ENCODE measurements at regions not wholly inside any gene's neighbourhood (a gene's known extent, or its start where the extent isn't known, plus 50 kb on each side); places are given as distances from the start of the nearest gene placed in this dataset.

- intact Hi-C loops (cut with micrococcal nuclease; ENCODE audit: unreplicated experiment), result no loop called here
- H3K27ac ChIP-seq (ENCODE audit: low read length), result no peak overlapping the region
- no peaks in the 10 kb centered on the region for H3K4me1 ChIP-seq (ENCODE audit: control insufficient read depth, insufficient read depth, low read length)
- no TSS peak for BruUV-seq (replicated peaks)
- no peaks in the 10 kb centered on the region for H3K36me3 ChIP-seq (ENCODE audit: control insufficient read depth, insufficient read depth, low read length)
- H3K9me3 ChIP-seq (ENCODE audit: control insufficient read depth, insufficient read depth, low read depth, low read length), result no peaks in the 10 kb centered on the region
- TF ChIP-seq SIN3A (IDR thresholded peaks at IDR 0.05; ENCODE audit: borderline replicate concordance, insufficient read depth, low read depth, low read length), result no peak
- CTCF ChIA-PET, result no interaction called here
- POLR2A ChIA-PET, result no interaction called here
- in situ Hi-C loops (cut with HindIII; ENCODE audit: low pct_unique_long_range_greater_than_20kb, low sequenced_read_pairs), result no loop called here
- DNase-seq (ENCODE audit: low read depth, low spot score), result no peak
- H3K27me3 ChIP-seq (ENCODE audit: control insufficient read depth, insufficient read depth, low read length), result no peaks in the 10 kb centered on the region
- H3K4me3 ChIP-seq (ENCODE audit: low read depth in 2 of 2, low read length in 2 of 2), result no peak overlapping the region
- ATAC-seq, result no peak
Observed at GRCh38 chr3:20853890-20854289, 667.9 kb upstream of the SGO1 start.

GRCh38 chr3:20852712-20853111, 666.7 kb upstream of the SGO1 start:
- Histone ChIP-seq H3K36me3 (ENCODE audit: control insufficient read depth, insufficient read depth, low read length) (no peaks in the 10 kb centered on the region), H3K4me3 (ENCODE audit: low read depth in 2 of 2, low read length in 2 of 2) (no peak overlapping the region), H3K27ac (ENCODE audit: low read length) (no peak overlapping the region), H3K27me3 (ENCODE audit: control insufficient read depth, insufficient read depth, low read length) (no peaks in the 10 kb centered on the region), H3K4me1 (ENCODE audit: control insufficient read depth, insufficient read depth, low read length) (no peaks in the 10 kb centered on the region), H3K9me3 (ENCODE audit: control insufficient read depth, insufficient read depth, low read depth, low read length) (no peaks in the 10 kb centered on the region)
- CTCF ChIA-PET, result no interaction called here
- intact Hi-C loops (cut with micrococcal nuclease; ENCODE audit: unreplicated experiment) (no loop called here), in situ Hi-C loops (cut with HindIII; ENCODE audit: low pct_unique_long_range_greater_than_20kb, low sequenced_read_pairs) (no loop called here)
- BruUV-seq (replicated peaks), result no TSS peak
- DNase-seq (ENCODE audit: low read depth, low spot score), result no peak
- no peak for TF ChIP-seq REST (IDR thresholded peaks at IDR 0.05; ENCODE audit: insufficient read depth in 1 of 2, low read depth in 2 of 2, low read length in 1 of 2)
- TF ChIP-seq CTCF (IDR thresholded peaks at IDR 0.05), result no peak
- TF ChIP-seq POLR2AphosphoS5 (IDR thresholded peaks at IDR 0.05; ENCODE audit: low read depth, low read length), result no peak
- TF ChIP-seq TCF7L2 (IDR thresholded peaks at IDR 0.05; ENCODE audit: low read depth, low read length), result no peak
- TF ChIP-seq SIN3A (IDR thresholded peaks at IDR 0.05; ENCODE audit: borderline replicate concordance, insufficient read depth, low read depth, low read length), result no peak
- no peak for ATAC-seq
- POLR2A ChIA-PET, result no interaction called here

GRCh38 chr3:20849975-20850374, 664.0 kb upstream of the SGO1 start:
- intact Hi-C loops (cut with micrococcal nuclease; ENCODE audit: unreplicated experiment) (no loop called here), in situ Hi-C loops (cut with HindIII; ENCODE audit: low pct_unique_long_range_greater_than_20kb, low sequenced_read_pairs) (no loop called here)
- no peaks in the 10 kb centered on the region for H3K27me3 ChIP-seq (ENCODE audit: control insufficient read depth, insufficient read depth, low read length)
- ChIA-PET POLR2A (no interaction called here), CTCF (no interaction called here)
- no peak overlapping the region for H3K4me3 ChIP-seq (ENCODE audit: low read depth in 2 of 2, low read length in 2 of 2)
- no TSS peak for BruUV-seq (replicated peaks)
- no peaks in the 10 kb centered on the region for H3K36me3 ChIP-seq (ENCODE audit: control insufficient read depth, insufficient read depth, low read length)
- TF ChIP-seq SIN3A (IDR thresholded peaks at IDR 0.05; ENCODE audit: borderline replicate concordance, insufficient read depth, low read depth, low read length), result no peak
- TF ChIP-seq CTCF (IDR thresholded peaks at IDR 0.05), result no peak
- no peak for TF ChIP-seq POLR2AphosphoS5 (IDR thresholded peaks at IDR 0.05; ENCODE audit: low read depth, low read length)
- TF ChIP-seq REST (IDR thresholded peaks at IDR 0.05; ENCODE audit: insufficient read depth in 1 of 2, low read depth in 2 of 2, low read length in 1 of 2), result no peak
- no peak for TF ChIP-seq TCF7L2 (IDR thresholded peaks at IDR 0.05; ENCODE audit: low read depth, low read length)
- no peaks in the 10 kb centered on the region for H3K9me3 ChIP-seq (ENCODE audit: control insufficient read depth, insufficient read depth, low read depth, low read length)
- no peak overlapping the region for H3K27ac ChIP-seq (ENCODE audit: low read length)
- no peak for DNase-seq (ENCODE audit: low read depth, low spot score)
- ATAC-seq, result no peak
- no peaks in the 10 kb centered on the region for H3K4me1 ChIP-seq (ENCODE audit: control insufficient read depth, insufficient read depth, low read length)

Data from Panc1 (cell line).